BJ (cell line): ENCODE measurements at regions not wholly inside any gene's neighbourhood (a gene's known extent, or its start where the extent isn't known, plus 50 kb on each side); places are given as distances from the start of the nearest gene placed in this dataset.

Experiments used
- CTCF ChIA-PET: fragments of 350-600 bp; formaldehyde crosslinking; extraction: SDS; loops from one replicate; lab custom pipeline; 2021; ENCODE audit warnings: antibody characterized with exemption, inconsistent platforms; lab: Yijun Ruan, JAX
- POLR2A ChIA-PET: fragments of 300-600 bp; sonication (Branson Sonifier 250); formaldehyde crosslinking; extraction: SDS; loops from one replicate; lab custom pipeline; 2021; ENCODE audit warnings: antibody characterized with exemption; lab: Charles Lee
- DNase-seq: peaks from one replicate; pipeline ENCODE4 v3.0.0-alpha.2; 2011; ENCODE audit warnings: low read depth
- H3K27me3 ChIP-seq: 2 replicates; pipeline ENCODE4 v1.6.0; 2011; ENCODE audit warnings: low read length; ENCODE audit not compliant: control insufficient read depth, insufficient read depth
- H3K36me3 ChIP-seq: 2 replicates; pipeline ENCODE4 v1.5.1; 2011; ENCODE audit warnings: low read length; ENCODE audit not compliant: control insufficient read depth, insufficient read depth
- H3K4me3 ChIP-seq: 2 replicates; pipeline ENCODE4 v1.5.1; 2011; ENCODE audit warnings: low read depth, mild to moderate bottlenecking, control low read depth, low read length
- CTCF ChIP-seq: IDR thresholded peaks from 2 replicates; pipeline ENCODE4 v1.5.1; 2011; ENCODE audit warnings: low read depth, mild to moderate bottlenecking, control low read depth, inconsistent platforms, low read length, moderate library complexity; ENCODE audit not compliant: insufficient read depth

GRCh38 chrX:94511564-94511963 is 837.6 kb downstream of the FAM133A start:
- Histone ChIP-seq H3K4me3 (no peak overlapping the region), H3K36me3 (no peaks in the 10 kb centered on the region), H3K27me3 (no peaks in the 10 kb centered on the region)
- DNase-seq = no peak
- ChIA-PET CTCF (no interaction called here), POLR2A (no interaction called here)
- TF ChIP-seq CTCF = no peak

GRCh38 chrX:94515009-94515408 is 841.0 kb downstream of the FAM133A start:
- Histone ChIP-seq H3K4me3 (no peak overlapping the region), H3K36me3 (no peaks in the 10 kb centered on the region), H3K27me3 (no peaks in the 10 kb centered on the region)
- ChIA-PET POLR2A (no interaction called here), CTCF (no interaction called here)
- no peak for DNase-seq
- no peak for TF ChIP-seq CTCF

- no peak for TF ChIP-seq CTCF
- CTCF ChIA-PET = no interaction called here
- no peaks in the 10 kb centered on the region for H3K36me3 ChIP-seq
- no peaks in the 10 kb centered on the region for H3K27me3 ChIP-seq
- POLR2A ChIA-PET = no interaction called here
- H3K4me3 ChIP-seq = no peak overlapping the region
- no peak for DNase-seq
Observed at GRCh38 chrX:94524867-94525266, 850.9 kb downstream of the FAM133A start.

- no peak for DNase-seq
- ChIA-PET CTCF (no interaction called here), POLR2A (no interaction called here)
- Histone ChIP-seq H3K4me3 (no peak overlapping the region), H3K36me3 (no peaks in the 10 kb centered on the region), H3K27me3 (no peaks in the 10 kb centered on the region)
- no peak for TF ChIP-seq CTCF
Observed at GRCh38 chrX:94545722-94546121, 871.7 kb downstream of the FAM133A start.

- no peaks in the 10 kb centered on the region for H3K36me3 ChIP-seq
- H3K4me3 ChIP-seq = no peak overlapping the region
- no peak for DNase-seq
- CTCF ChIA-PET = no interaction called here
- POLR2A ChIA-PET = no interaction called here
- no peak for TF ChIP-seq CTCF
- no peaks in the 10 kb centered on the region for H3K27me3 ChIP-seq
Observed at GRCh38 chrX:94551831-94552230, 877.8 kb downstream of the FAM133A start.
